HG03135 (cell line): ENCODE measurements at regions not wholly inside any gene's neighbourhood (a gene's known extent, or its start where the extent isn't known, plus 50 kb on each side); places are given as distances from the start of the nearest gene placed in this dataset.
"Not testable (repeated sequence)": the region's sequence is repeated elsewhere in the genome, so short reads cannot be mapped to it uniquely, and the experiment has no call there.

ENCODE experiments used
- ATAC-seq: cut with Tn5 transposase; IDR thresholded peaks from one replicate; pipeline ENCODE4 v1.9.1; 2021; ENCODE audit warnings: mild to moderate bottlenecking, moderate library complexity; ENCODE audit not compliant: unreplicated experiment

DNA sequence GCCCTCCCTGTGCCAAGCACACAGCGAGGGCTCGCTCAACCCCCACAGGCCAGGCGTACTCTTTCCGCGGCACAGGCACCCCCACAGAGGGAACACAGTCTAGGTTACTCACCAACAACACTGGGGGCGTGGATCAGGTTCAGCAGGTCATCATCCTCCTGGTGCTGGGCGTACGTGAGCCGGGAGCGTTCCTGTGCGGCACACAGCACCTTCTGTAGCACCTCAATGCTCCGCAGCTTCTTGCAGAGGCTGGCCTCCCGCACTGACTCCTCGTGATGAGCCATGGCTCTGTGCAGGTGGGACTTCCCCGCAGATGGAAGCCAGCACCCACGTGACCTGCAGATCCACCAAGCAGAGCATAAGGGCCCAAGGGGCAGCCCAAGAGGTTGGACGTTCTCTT, 296.8 kb downstream of the GOLGA6L6 start:
- not testable (repeated sequence) for ATAC-seq

DNA sequence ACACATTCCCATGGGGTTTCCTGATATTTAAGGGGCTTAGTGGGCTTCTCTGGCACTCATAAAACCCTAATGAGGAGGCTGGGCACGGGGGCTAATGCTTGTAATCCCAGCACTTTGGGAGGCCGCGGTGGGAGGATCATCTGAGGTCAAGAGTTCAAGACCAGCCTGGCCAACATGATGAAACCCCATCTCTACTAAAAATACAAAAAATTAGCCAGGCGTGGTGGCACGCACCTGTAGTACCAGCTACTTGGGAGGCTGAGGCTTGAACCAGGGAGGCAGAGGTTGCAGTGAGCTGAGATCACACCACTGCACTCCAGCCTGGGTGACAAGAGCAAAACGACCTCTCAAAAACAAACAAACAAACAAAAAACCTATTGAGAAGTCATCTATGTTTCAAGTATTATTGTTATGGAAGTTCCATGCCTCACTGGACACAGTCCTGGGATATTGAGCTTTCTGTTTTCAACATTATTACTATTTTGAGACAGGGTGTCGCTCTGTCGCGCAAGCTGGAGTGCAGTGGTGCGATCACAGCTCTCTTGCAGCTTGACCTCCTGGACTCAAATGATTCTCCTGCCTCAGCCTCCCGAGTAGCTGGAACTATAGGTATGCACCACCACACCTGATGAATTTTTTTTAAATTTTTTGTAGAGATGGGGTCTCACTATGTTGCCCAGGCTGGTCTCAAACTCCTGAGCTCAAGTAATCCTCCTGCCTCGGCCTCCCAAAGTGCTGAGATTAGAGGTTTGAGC, 297.9 kb downstream of the GOLGA6L6 start:
- ATAC-seq = not testable (repeated sequence)

DNA sequence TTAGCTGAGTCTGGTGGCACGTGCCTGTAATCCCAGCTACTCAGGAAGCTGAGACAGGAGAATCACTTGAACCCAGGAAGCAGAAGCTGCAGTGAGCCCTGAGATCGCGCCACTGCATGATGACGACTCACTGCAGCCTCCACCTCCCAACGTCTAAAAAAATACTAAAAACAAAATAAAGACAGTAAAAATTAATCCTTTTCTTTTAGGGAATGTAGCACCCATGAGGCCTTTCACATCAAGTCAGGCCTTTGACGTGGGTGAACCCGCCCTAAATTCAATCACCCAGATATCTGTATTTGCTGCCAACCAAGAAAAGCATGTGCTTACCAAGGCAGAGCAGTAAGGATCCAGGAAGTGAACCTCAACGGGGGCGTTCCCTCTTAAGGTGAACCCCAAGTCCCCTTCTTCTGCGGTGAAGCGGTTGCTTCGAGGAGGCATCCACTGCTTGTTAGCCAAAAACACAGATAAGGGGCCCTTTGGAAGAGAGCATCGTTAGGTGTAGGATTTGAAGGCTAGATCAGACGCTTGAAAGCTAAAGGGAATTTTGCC, 301.2 kb downstream of the GOLGA6L6 start:
- ATAC-seq = not testable (repeated sequence)

DNA sequence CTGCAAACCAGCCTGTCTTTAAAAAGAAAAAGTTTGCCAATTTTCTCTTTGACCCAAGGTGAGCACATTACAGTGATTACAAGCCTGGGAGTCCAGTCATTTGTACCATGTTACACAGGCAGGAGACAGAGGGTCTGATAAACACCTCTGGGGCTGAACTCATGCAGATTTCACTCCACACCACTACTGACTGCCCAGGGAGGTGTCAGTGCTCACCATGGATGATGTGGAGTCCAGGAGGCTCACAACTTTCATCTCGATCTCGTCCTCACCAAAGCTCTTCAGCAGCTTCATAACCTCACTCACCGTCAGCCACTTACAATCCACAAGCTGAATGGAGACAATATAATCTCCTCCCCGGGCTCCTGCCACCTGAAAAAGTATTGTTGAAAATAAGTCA, 302.4 kb downstream of the GOLGA6L6 start:
- ATAC-seq = not testable (repeated sequence)

DNA sequence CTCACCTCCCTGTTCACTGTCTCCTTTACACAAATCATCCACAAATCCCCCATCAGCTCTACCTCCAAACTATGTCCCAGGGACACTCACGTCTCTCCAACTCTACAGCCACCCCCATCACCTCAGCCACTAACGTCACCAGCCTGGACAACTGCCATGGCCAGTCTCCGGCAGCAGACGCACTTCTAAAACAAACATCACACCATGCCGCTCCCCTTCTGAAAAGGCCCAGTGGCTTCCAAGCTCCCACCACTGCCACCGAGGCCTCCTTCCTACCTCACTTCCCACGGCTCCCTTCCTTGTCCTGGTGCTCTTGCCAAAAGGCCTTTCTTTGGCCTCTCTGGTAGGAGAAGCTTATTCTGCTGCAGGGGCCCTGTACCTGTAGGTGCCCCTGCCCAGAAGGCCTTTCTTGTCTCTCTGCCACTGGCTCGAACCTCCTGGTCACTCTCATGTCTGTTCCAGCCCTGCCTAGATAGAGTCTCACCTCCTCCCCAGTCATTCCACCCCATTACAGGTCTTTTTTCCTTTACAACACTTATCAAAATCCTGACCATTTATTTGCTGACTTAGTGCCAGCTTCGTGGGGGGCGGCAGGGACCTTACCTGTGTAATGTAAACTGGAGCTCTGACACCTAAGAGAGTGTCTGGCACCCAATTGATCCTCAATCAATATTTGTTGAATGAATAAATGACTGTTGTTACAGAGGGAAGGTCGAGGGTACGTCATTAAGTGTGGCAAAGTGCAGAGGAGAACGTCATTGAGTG, 304.2 kb downstream of the GOLGA6L6 start:
- not testable (repeated sequence) for ATAC-seq

- ATAC-seq = not testable (repeated sequence)
These were observed 305.9 kb downstream of the GOLGA6L6 start for GRCh38 chr15:20235728-20236127.

DNA sequence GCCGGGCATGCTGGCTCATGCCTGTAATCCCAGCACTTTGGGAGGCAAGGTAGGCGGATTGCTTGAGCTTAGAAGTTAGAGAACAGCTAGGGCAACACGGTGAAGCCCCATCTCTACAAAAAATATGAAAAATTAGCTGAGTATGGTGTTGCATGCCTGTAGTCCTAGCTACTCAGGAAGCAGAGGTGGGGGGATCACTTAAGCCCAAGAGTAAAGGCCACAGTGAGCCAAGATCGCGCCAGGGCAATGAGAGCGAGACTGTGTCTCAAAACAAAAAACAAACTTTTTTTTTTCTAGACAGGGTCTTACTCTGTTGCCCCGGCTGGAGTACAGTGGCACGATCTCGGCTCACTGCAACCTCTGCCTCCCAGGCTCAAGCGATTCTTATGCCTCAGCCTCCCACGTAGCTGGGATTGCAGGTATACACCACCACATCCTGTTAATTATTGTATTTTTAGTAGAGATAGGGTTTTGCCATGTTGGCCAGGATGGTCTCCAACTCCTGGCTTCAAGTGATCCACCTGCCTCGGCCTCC, 307.5 kb downstream of the GOLGA6L6 start:
- not testable (repeated sequence) for ATAC-seq

DNA sequence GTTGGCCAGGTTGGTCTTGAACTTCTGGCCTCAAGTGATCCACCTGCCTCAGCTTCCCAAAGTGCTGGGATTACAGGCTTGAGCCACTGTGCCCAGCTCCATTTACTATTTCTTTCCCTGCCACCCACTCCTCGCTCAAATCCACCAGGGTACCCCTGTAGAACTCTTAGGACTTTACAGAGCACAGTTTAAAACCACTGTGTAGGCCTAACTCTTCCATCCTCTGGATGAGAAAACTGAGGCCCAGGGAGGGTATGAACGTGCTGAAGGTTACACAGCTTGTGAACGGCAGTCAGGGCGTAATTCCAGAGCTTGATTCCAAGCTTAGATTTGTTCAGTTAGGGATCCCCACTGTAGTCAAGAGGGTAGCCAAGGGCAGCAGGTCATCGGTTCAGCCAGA, 309.1 kb downstream of the GOLGA6L6 start:
- not testable (repeated sequence) for ATAC-seq

DNA sequence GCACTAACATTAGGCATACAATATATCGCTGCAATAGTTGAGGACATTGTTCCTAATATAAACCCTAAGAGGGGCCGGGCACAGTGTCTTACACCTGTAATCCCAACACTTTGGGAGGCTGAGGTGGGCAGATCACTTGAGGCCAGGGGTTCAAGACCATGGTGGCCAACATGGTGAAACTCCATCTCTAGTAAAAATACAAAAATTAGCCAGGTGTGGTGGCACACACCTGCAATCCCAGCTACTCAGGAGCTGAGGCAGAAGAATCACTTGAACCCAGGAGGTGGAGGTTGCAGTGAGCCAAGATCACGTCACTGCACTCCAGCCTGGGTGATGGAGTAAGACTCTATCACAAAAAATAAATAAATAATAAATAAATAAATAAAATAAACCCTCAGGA, 310.9 kb downstream of the GOLGA6L6 start:
- not testable (repeated sequence) for ATAC-seq

GRCh38 chr15:20228791-20229190, 312.8 kb downstream of the GOLGA6L6 start:
- not testable (repeated sequence) for ATAC-seq

- ATAC-seq = not testable (repeated sequence)
These were observed 314.3 kb downstream of the GOLGA6L6 start for GRCh38 chr15:20227119-20227853.

DNA sequence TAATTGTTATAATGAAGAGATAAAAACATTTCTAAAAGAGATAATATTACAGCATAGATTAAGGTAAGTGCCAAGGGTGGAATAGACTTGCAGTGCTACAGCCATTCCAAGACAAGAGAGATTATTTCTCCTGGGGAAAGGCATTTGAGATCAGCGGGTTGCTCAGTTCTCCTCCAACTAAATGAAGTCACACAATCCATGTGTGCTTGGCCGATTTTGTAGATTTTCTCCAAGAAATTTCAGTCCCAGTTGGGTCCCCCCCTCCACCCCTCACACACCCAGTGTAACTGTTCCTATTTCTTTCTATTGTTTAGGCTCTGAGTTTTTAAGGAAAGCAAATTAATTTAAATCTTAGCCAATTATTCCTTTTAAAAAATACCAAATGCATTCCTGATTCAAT, 315.1 kb downstream of the GOLGA6L6 start:
- not testable (repeated sequence) for ATAC-seq

DNA sequence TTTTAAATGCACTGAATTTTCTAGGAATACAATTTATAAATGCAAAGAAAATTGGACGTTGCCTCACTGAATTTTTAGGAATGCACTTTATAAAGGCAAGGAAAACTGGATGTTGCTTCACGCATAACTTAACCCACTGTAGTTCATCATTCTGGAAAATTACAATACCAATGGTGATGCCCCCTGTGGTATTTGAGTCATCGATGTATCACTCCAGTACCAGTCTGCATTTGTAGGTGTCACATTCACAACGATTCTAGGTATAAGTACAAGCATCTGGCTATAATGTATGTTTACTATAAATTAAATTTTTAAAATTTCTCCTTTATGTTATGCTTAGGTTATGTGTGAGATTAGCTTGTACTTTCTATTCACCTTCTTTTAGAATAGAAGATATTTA, 320.5 kb downstream of the GOLGA6L6 start:
- not testable (repeated sequence) for ATAC-seq

DNA sequence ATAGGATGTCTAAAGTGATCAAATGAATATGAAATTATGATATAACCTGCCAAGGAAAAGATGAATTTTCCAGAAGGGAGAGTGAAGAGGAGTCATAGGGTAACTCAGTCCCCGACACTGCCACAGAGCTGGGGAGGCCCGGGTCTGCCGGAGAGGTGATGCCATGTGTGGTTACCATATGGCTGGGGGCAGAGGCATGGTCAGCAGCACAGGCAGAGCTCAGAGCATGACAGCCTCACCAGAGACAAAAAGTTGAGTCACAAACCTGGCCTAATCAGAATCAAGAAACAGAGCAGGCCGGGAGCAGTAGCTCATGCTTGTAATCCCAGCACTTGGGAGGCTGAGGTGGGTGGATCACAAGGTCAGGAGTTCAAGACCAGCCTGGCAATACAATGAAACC, 322.4 kb downstream of the GOLGA6L6 start:
- ATAC-seq = not testable (repeated sequence)

DNA sequence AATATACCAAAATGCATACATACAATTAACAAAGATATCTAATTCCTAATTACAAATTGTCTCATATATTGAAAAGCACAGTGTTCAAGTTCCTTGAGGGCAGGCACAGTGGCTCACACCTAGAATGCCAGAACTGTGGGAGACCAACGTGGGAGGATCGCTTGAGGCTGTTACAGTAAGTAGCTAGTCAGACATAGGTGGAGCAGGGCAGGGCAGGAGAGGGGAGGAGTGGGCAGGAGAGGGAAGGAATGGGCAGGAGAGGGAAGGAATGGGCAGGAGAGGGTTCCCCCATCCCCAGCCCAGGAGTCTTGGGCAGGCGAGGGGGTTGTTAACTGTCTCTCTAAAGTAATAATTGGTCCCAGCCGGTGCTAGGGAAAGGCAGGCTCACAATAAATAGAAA, 325.9 kb downstream of the GOLGA6L6 start:
- ATAC-seq = not testable (repeated sequence)

DNA sequence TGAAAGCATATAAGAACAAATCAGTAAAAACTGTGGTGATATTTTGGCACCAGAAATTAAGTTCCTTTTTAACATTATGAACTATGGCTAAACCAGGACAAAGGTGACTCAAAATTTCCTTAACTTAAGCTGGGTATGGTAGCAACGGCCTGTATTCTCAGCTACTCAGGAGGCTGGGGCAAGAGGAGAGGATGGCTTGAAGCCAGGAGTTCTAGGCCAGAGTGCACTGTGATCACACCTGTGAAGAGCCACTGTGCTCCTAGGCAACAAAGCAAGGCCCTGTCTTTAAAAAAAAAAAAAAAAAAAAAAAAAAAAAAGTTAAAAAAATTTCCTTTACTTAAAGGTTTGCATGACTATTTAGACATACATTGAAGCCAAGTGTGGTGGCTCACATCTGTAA, 327.5 kb downstream of the GOLGA6L6 start:
- ATAC-seq = not testable (repeated sequence)

DNA sequence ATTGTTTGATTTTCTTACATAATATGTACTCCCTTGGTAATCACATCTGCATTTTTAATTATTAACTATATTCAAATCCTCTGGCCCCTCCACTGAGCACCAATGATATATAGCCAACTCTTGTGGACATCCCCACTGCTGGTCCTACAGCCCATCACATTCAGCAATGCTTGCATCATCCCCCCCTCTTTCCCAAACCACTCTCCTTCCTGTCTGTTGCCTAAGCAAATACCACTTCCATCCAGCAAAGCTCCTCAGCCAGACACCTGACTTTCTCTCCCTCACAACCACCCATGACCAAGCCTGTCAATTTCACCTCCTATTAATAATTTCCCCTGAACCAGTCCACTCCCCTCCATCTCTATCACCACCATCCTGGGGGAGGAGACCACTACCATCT, 330.1 kb downstream of the GOLGA6L6 start:
- not testable (repeated sequence) for ATAC-seq

GRCh38 chr15:20209973-20210372, 331.6 kb downstream of the GOLGA6L6 start:
- ATAC-seq = not testable (repeated sequence)

- ATAC-seq = not testable (repeated sequence)
These were observed 334.0 kb downstream of the GOLGA6L6 start for GRCh38 chr15:20207607-20208006.

DNA sequence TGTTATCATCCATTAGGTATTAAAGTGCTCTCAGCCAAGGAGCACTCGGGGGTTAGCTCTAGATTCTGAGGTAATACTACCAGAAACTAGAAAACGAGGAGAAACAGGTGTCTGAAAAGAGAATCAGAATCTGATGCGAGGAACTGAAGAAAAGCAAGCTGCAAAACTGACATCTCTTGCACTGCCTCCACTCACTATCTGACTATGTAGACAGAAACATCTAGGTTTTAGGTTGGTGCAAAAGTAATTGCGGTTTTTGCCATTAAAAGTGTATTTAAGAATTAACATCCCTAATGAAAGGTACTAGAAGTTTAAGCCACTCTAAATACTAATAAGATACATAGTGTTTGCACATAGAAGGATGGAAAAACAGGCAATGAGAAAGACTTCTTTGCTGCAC, 334.4 kb downstream of the GOLGA6L6 start:
- ATAC-seq = not testable (repeated sequence)
